A549 (cell line): ENCODE measurements at regions not wholly inside any gene's neighbourhood (a gene's known extent, or its start where the extent isn't known, plus 50 kb on each side); places are given as distances from the start of the nearest gene placed in this dataset.

Experiments used
- ATAC-seq, 2 experiments: fragments of 200-7000 bp in 1 of 2; fragments of >200 bp in 1 of 2; cut with Nextera tagmentation in 1 of 2; cut with Tn5 transposase in 1 of 2; 3 replicates each; pipeline versions ENCODE4 v1.8.0 to v1.9.1; 2018 to 2020; ENCODE audit warnings: mild to moderate bottlenecking in 1 of 2, moderate library complexity in 1 of 2
- CTCF ChIA-PET: fragments of 300-600 bp; sonication (Branson Sonifier 250); formaldehyde crosslinking; extraction: SDS; loops from one replicate; lab custom pipeline; 2021; ENCODE audit warnings: antibody characterized with exemption, inconsistent platforms; lab: Yijun Ruan, JAX
- POLR2A ChIA-PET: fragments of 350-600 bp; formaldehyde crosslinking; extraction: SDS; loops from one replicate; lab custom pipeline; 2021; ENCODE audit warnings: antibody characterized with exemption, inconsistent platforms; lab: Yijun Ruan, JAX
- DNase-seq, 2 experiments: peaks; one replicate each; pipeline versions ENCODE4 v3.0.0 to v3.0.0-alpha.2; 2011 to 2016; ENCODE audit warnings: low read depth in 1 of 2, low spot score in 1 of 2
- FAIRE-seq: peaks from 2 replicates; lab custom pipeline; 2011; peaks lifted over from hg19 to GRCh38; lab: Jason Lieb, UNC
- H3K27ac ChIP-seq, 2 experiments: fragments of >200 bp; sonication (Bioruptor Twin); formaldehyde crosslinking; 3 replicates each; pipeline ENCODE4 v1.5.1; 2016 to 2017
- H3K4me1 ChIP-seq: fragments of >200 bp; sonication (Bioruptor Twin); formaldehyde crosslinking; 3 replicates; pipeline ENCODE4 v1.6.1; 2016
- H3K4me2 ChIP-seq: fragments of >200 bp; sonication (Bioruptor Twin); formaldehyde crosslinking; 3 replicates; pipeline ENCODE4 v1.6.1; 2016
- H3K4me3 ChIP-seq: fragments of >200 bp; sonication (Bioruptor Twin); formaldehyde crosslinking; 3 replicates; pipeline ENCODE4 v1.5.1; 2016
- H3K9me3 ChIP-seq: fragments of >200 bp; sonication (Bioruptor Twin); formaldehyde crosslinking; 3 replicates; pipeline ENCODE4 v1.6.1; 2016
- ATOH8 ChIP-seq: fragments of 250-450 bp; sonication (Bioruptor Pico); IDR thresholded peaks from 2 replicates; pipeline ENCODE4 v1.5.0; 2020; ENCODE audit warnings: low read depth, mild to moderate bottlenecking, moderate library complexity
- CBX2 ChIP-seq: fragments of 200-600 bp; sonication (generic); IDR thresholded peaks from 2 replicates; pipeline ENCODE4 v1.6.1; 2016; ENCODE audit warnings: low read depth, mild to moderate bottlenecking, borderline replicate concordance
- CBX8 ChIP-seq: fragments of 200-600 bp; sonication (generic); IDR thresholded peaks from 2 replicates; pipeline ENCODE4 v1.6.1; 2016
- CHD2 ChIP-seq: fragments of 150-350 bp; IDR thresholded peaks from 2 replicates; pipeline ENCODE4 v1.6.1; 2014; ENCODE audit warnings: low read length; ENCODE audit not compliant: partially characterized antibody
- E2F6 ChIP-seq: IDR thresholded peaks from 2 replicates; pipeline ENCODE4 v1.6.1; 2012; ENCODE audit warnings: low read depth, borderline replicate concordance
- ELK1 ChIP-seq: fragments of 150-350 bp; IDR thresholded peaks from 2 replicates; pipeline ENCODE4 v1.6.1; 2014; ENCODE audit warnings: low read depth, mild to moderate bottlenecking, low read length
- FOSB ChIP-seq: fragments of 250-450 bp; sonication (Bioruptor Pico); IDR thresholded peaks from 2 replicates; pipeline ENCODE4 v1.5.0; 2020; ENCODE audit warnings: mild to moderate bottlenecking, moderate library complexity
- FOXS1 ChIP-seq: fragments of 250-450 bp; sonication (Bioruptor Pico); IDR thresholded peaks from 2 replicates; pipeline ENCODE4 v1.5.0; 2020; ENCODE audit warnings: mild to moderate bottlenecking, moderate library complexity
- GATA3 ChIP-seq: IDR thresholded peaks from 2 replicates; pipeline ENCODE4 v1.6.1; 2012; ENCODE audit warnings: borderline replicate concordance
- HDAC2 ChIP-seq: fragments of 200-600 bp; sonication (generic); IDR thresholded peaks from 2 replicates; pipeline ENCODE4 v1.6.1; 2016
- HES2 ChIP-seq: fragments of >200 bp; sonication (Bioruptor Twin); formaldehyde crosslinking; IDR thresholded peaks from 2 replicates; pipeline ENCODE4 v1.6.1; 2016
- HMGXB4 ChIP-seq: fragments of 250-450 bp; sonication (Bioruptor Pico); IDR thresholded peaks from 2 replicates; pipeline ENCODE4 v1.5.0; 2021; ENCODE audit warnings: mild to moderate bottlenecking, moderate library complexity, borderline replicate concordance
- HOXB13 ChIP-seq: fragments of 250-450 bp; sonication (Bioruptor Pico); IDR thresholded peaks from 2 replicates; pipeline ENCODE4 v1.5.0; 2020; ENCODE audit warnings: low read depth, mild to moderate bottlenecking, moderate library complexity
- JUN ChIP-seq, 2 experiments: fragments of >200 bp; sonication (Bioruptor Twin); formaldehyde crosslinking; IDR thresholded peaks; 2 replicates in 1 of 2; 3 replicates in 1 of 2; pipeline ENCODE4 v1.6.1; 2016 to 2017
- KDM5A ChIP-seq: fragments of 200-600 bp; sonication (generic); IDR thresholded peaks from 2 replicates; pipeline ENCODE4 v1.6.1; 2016; ENCODE audit warnings: antibody characterized with exemption, mild to moderate bottlenecking
- MAFK ChIP-seq: fragments of 450-650 bp; IDR thresholded peaks from 2 replicates; pipeline ENCODE4 v1.6.1; 2014; ENCODE audit not compliant: partially characterized antibody
- MAZ ChIP-seq: fragments of 150-350 bp; IDR thresholded peaks from 2 replicates; pipeline ENCODE4 v1.6.1; 2014; ENCODE audit warnings: antibody characterized with exemption, low read depth, low read length, borderline replicate concordance
- MYC ChIP-seq: IDR thresholded peaks from 2 replicates; pipeline ENCODE4 v1.6.1; 2012; ENCODE audit warnings: mild to moderate bottlenecking, inconsistent platforms, low read length, improper control_type of control experiment, borderline replicate concordance
- NFE2L2 ChIP-seq: fragments of 150-350 bp; conservative IDR thresholded peaks from 2 replicates; pipeline ENCODE4 v1.6.1; 2014; ENCODE audit warnings: low read length
- PBX3 ChIP-seq: IDR thresholded peaks from 2 replicates; pipeline ENCODE4 v1.6.1; 2012
- PHF8 ChIP-seq: fragments of 200-600 bp; sonication (generic); IDR thresholded peaks from 2 replicates; pipeline ENCODE4 v1.6.1; 2016; ENCODE audit warnings: low read depth, mild to moderate bottlenecking, antibody characterized with exemption, moderate library complexity, borderline replicate concordance
- RAD21 ChIP-seq, 2 experiments: fragments of >200 bp in 1 of 2; sonication (Bioruptor Twin) in 1 of 2; formaldehyde crosslinking in 1 of 2; IDR thresholded peaks in 1 of 2; conservative IDR thresholded peaks in 1 of 2; 2 replicates in 1 of 2; 3 replicates in 1 of 2; pipeline ENCODE4 v1.6.1; 2012 to 2018; ENCODE audit warnings: inconsistent platforms in 1 of 2
- RARB ChIP-seq: fragments of 250-450 bp; sonication (Bioruptor Pico); IDR thresholded peaks from 2 replicates; pipeline ENCODE4 v1.8.0; 2021; ENCODE audit warnings: mild to moderate bottlenecking, moderate library complexity
- RFX5 ChIP-seq: fragments of 450-650 bp; IDR thresholded peaks from 2 replicates; pipeline ENCODE4 v1.7.1; 2014; ENCODE audit warnings: antibody characterized with exemption, mild to moderate bottlenecking, moderate library complexity
- SMC3 ChIP-seq: fragments of >200 bp; sonication (Bioruptor Twin); formaldehyde crosslinking; IDR thresholded peaks from 3 replicates; pipeline ENCODE4 v1.6.1; 2018; ENCODE audit warnings: inconsistent platforms
- TFCP2L1 ChIP-seq: fragments of 250-450 bp; sonication (Bioruptor Pico); IDR thresholded peaks from 2 replicates; pipeline ENCODE4 v1.5.0; 2021; ENCODE audit warnings: mild to moderate bottlenecking
- ZFP36 ChIP-seq: fragments of 450-650 bp; IDR thresholded peaks from 2 replicates; pipeline ENCODE4 v1.6.1; 2014; ENCODE audit warnings: borderline replicate concordance; ENCODE audit not compliant: partially characterized antibody
- WGBS: methylation state at CpG from one replicate; pipeline ENCODE4 v1.1.6; 2017; ENCODE audit errors: missing lambda C conversion rate; 5-methylcytosine and 5-hydroxymethylcytosine counted together

- FAIRE-seq (no peak), ATAC-seq (no peak), DNase-seq (no peak)
- no peak for TF ChIP-seq HDAC2
- no peak for TF ChIP-seq FOSB (CRISPR knock-in tag)
- no peak for TF ChIP-seq CBX8
- no peak for TF ChIP-seq HOXB13
- TF ChIP-seq RFX5, result no peak
- no peak for TF ChIP-seq HMGXB4 (CRISPR knock-in tag)
- TF ChIP-seq SMC3, result no peak
- TF ChIP-seq RARB (CRISPR knock-in tag), result no peak
- TF ChIP-seq CBX2, result no peak
- no peak for TF ChIP-seq ATOH8 (CRISPR knock-in tag)
- no peak for TF ChIP-seq MYC
- TF ChIP-seq GATA3, result no peak
- no peak for TF ChIP-seq MAZ
- no peak for TF ChIP-seq PBX3
- no peak for TF ChIP-seq NFE2L2
- no peak for TF ChIP-seq JUN (IDR thresholded peaks at IDR 0.05)
- TF ChIP-seq ZFP36, result no peak
- no peak for TF ChIP-seq MAFK
- TF ChIP-seq E2F6, result no peak
- no peak for TF ChIP-seq KDM5A
- POLR2A ChIA-PET, result no interaction called here
- CTCF ChIA-PET, result interaction anchor here (1.5 kb wide), 1 partner anchor 43 kb away, joined by 3 read pairs; no protein-coding TSS in a partner anchor
- no peak overlapping the region for H3K4me2 ChIP-seq
- H3K4me3 ChIP-seq, result no peak overlapping the region
- H3K4me1 ChIP-seq, result no peaks in the 10 kb centered on the region
- H3K27ac ChIP-seq, result no peak overlapping the region
- H3K9me3 ChIP-seq, result no peaks in the 10 kb centered on the region
- WGBS, result 84% methylated on average over 21 of the region's 24 CpGs
Measured at GRCh38 chr3:193831495-193832455, 238.8 kb downstream of the OPA1 start.

- TF ChIP-seq TFCP2L1 (CRISPR knock-in tag), result no peak
- no peak for TF ChIP-seq HES2
- TF ChIP-seq ELK1, result no peak
- TF ChIP-seq KDM5A, result no peak
- TF ChIP-seq NFE2L2, result no peak
- TF ChIP-seq ATOH8 (CRISPR knock-in tag), result no peak
- TF ChIP-seq CHD2, result no peak
- no peak for TF ChIP-seq RAD21 (conservative IDR thresholded peaks at IDR 0.05 in 1 of 2, IDR thresholded peaks at IDR 0.05 in 1 of 2)
- no peak for TF ChIP-seq RARB (CRISPR knock-in tag)
- no peak for TF ChIP-seq FOXS1
- TF ChIP-seq PHF8, result no peak
- TF ChIP-seq MAFK, result no peak
- no peak for TF ChIP-seq E2F6
- Histone ChIP-seq H3K9me3 (no peaks in the 10 kb centered on the region), H3K4me1 (no peaks in the 10 kb centered on the region), H3K27ac (no peak overlapping the region), H3K4me3 (no peak overlapping the region), H3K4me2 (no peak overlapping the region)
- 88% methylated on average over 5 of the region's 5 CpGs for WGBS
- DNase-seq (no peak), ATAC-seq (no peak), FAIRE-seq (no peak)
- ChIA-PET POLR2A (no interaction called here), CTCF (interaction anchor here (1.4 to 1.5 kb wide), 2 partner anchors 45 to 52 kb away, joined by 3 to 6 read pairs; no protein-coding TSS in a partner anchor)
Measured at GRCh38 chr3:193832833-193833413, 239.9 kb downstream of the OPA1 start.
